ENCODE measurements at regions not wholly inside any gene's neighbourhood (a gene's known extent, or its start where the extent isn't known, plus 50 kb on each side); places are given as distances from the start of the nearest gene placed in this dataset.

- H3K27ac ChIP-seq: no peak overlapping the region
- WGBS, 2 donors: 59% methylated on average over 2 of the region's 2 CpGs
- no peaks in the 10 kb centered on the region for H3K27me3 ChIP-seq
- H3K36me3 ChIP-seq: no peaks in the 10 kb centered on the region
- intact Hi-C loops (cut with DNase I): no loop called here
- ATAC-seq: no peak
- peaks cover 0 to 13% (median 0%) of the 10 kb centered on the region in 11 donors for H3K9me3 ChIP-seq
- no peak for DNase-seq
- TF ChIP-seq CTCF (IDR thresholded peaks at IDR 0.05): no peak
- no peak overlapping the region for H3K4me3 ChIP-seq
- no peaks in the 10 kb centered on the region for H3K4me1 ChIP-seq
Observed at GRCh38 chr4:124610211-124610610, 102.3 kb downstream of the ANKRD50 start.
